ENCODE measurements at regions not wholly inside any gene's neighbourhood (a gene's known extent, or its start where the extent isn't known, plus 50 kb on each side); places are given as distances from the start of the nearest gene placed in this dataset.

GRCh38 chr4:60948008-60948407 lies 252.1 kb upstream of the ADGRL3 start:
- TF ChIP-seq POLR2AphosphoS5 (IDR thresholded peaks at IDR 0.05; ENCODE audit: insufficient read depth, low read depth, low read length) = no peak
- TF ChIP-seq POLR2A (IDR thresholded peaks at IDR 0.05; ENCODE audit: low read depth, low read length) = no peak
- no peak for TF ChIP-seq EZH2 (IDR thresholded peaks at IDR 0.05; ENCODE audit: borderline replicate concordance, low read depth, low read length, severe bottlenecking)
- no peak for TF ChIP-seq CTCF (IDR thresholded peaks at IDR 0.05; ENCODE audit: extremely low read depth in 1 of 2, insufficient read depth in 1 of 2, low read depth in 1 of 2, low read length in 2 of 2)
- TF ChIP-seq MAX (IDR thresholded peaks at IDR 0.05; ENCODE audit: insufficient read depth, insufficient read length) = no peak
- no peak for TF ChIP-seq GATA2 (IDR thresholded peaks at IDR 0.05; ENCODE audit: insufficient read depth, insufficient read length, low read depth, low read length)
- no peak for TF ChIP-seq JUN (IDR thresholded peaks at IDR 0.05; ENCODE audit: borderline replicate concordance, insufficient read depth, insufficient read length, low read depth)
